Mesenchymal stem cell (in vitro differentiated cells and primary cell): ENCODE measurements at regions not wholly inside any gene's neighbourhood (a gene's known extent, or its start where the extent isn't known, plus 50 kb on each side); places are given as distances from the start of the nearest gene placed in this dataset.
"Not testable (repeated sequence)": the region's sequence is repeated elsewhere in the genome, so short reads cannot be mapped to it uniquely, and the experiment has no call there.

Experiments used
- DNase-seq: peaks from one replicate; pipeline ENCODE4 v3.0.0-alpha.2; 2013
- H2AFZ ChIP-seq: one replicate; pipeline ENCODE4 v1.6.1; 2013; ENCODE audit warnings: low read depth, mild to moderate bottlenecking, control low read depth, inconsistent platforms, low read length, moderate library complexity
- H2AK5ac ChIP-seq: 2 replicates; pipeline ENCODE4 v1.6.1; 2013; ENCODE audit warnings: low read length, moderate library complexity, mild to moderate bottlenecking, inconsistent platforms; ENCODE audit not compliant: severe bottlenecking
- H2BK120ac ChIP-seq: one replicate; pipeline ENCODE4 v1.6.1; 2013; ENCODE audit warnings: low read depth, mild to moderate bottlenecking, inconsistent platforms, low read length, moderate library complexity
- H2BK12ac ChIP-seq, 2 experiments: one replicate each; pipeline ENCODE4 v1.6.1; 2013; ENCODE audit warnings: inconsistent platforms in 2 of 2, low read length in 2 of 2, mild to moderate bottlenecking in 2 of 2, moderate library complexity in 2 of 2, control low read depth in 1 of 2
- H2BK15ac ChIP-seq: one replicate; pipeline ENCODE4 v1.6.1; 2013; ENCODE audit warnings: mild to moderate bottlenecking, low read depth, inconsistent platforms; ENCODE audit not compliant: poor library complexity, severe bottlenecking
- H2BK5ac ChIP-seq: 2 replicates; pipeline ENCODE4 v1.6.1; 2013; ENCODE audit warnings: low read depth, mild to moderate bottlenecking, low read length, control low read depth, inconsistent platforms; ENCODE audit not compliant: poor library complexity, severe bottlenecking
- H3K14ac ChIP-seq, 2 experiments: one replicate each; pipeline ENCODE4 v1.6.1; 2013; ENCODE audit warnings: inconsistent platforms in 2 of 2, low read length in 2 of 2, control low read depth in 1 of 2, mild to moderate bottlenecking in 1 of 2, moderate library complexity in 1 of 2
- H3K18ac ChIP-seq, 2 experiments: one replicate each; pipeline ENCODE4 v1.6.1; 2013; ENCODE audit warnings: inconsistent platforms in 2 of 2, low read length in 2 of 2, control low read depth in 1 of 2, low read depth in 1 of 2, mild to moderate bottlenecking in 1 of 2
- H3K23ac ChIP-seq, 2 experiments: one replicate each; pipeline ENCODE4 v1.6.1; 2013; ENCODE audit warnings: inconsistent platforms in 2 of 2, low read length in 2 of 2, mild to moderate bottlenecking in 2 of 2, moderate library complexity in 2 of 2, control low read depth in 1 of 2
- H3K27ac ChIP-seq: 2 replicates; pipeline ENCODE4 v1.5.1; 2013; ENCODE audit warnings: mild to moderate bottlenecking, moderate library complexity, low read length, control low read depth, inconsistent platforms; ENCODE audit not compliant: poor library complexity, severe bottlenecking
- H3K27me3 ChIP-seq, 2 experiments: 2 replicates each; pipeline versions ENCODE4 v1.6.1 to v1.7.0; 2013; ENCODE audit warnings: low read length in 2 of 2, mild to moderate bottlenecking in 2 of 2, moderate library complexity in 2 of 2, control low read depth in 1 of 2, inconsistent platforms in 1 of 2; ENCODE audit not compliant: control insufficient read depth in 1 of 2, insufficient read depth in 1 of 2
- H3K36me3 ChIP-seq, 2 experiments: 2 replicates each; pipeline versions ENCODE4 v1.6.1 to v1.7.0; 2013; ENCODE audit warnings: low read length in 2 of 2, control low read depth in 1 of 2, inconsistent platforms in 1 of 2, low read depth in 1 of 2, mild to moderate bottlenecking in 1 of 2; ENCODE audit not compliant: insufficient read depth in 2 of 2, control insufficient read depth in 1 of 2
- H3K4ac ChIP-seq, 2 experiments: one replicate each; pipeline ENCODE4 v1.6.1; 2013; ENCODE audit warnings: inconsistent platforms in 2 of 2, low read length in 2 of 2, mild to moderate bottlenecking in 2 of 2, moderate library complexity in 2 of 2, control low read depth in 1 of 2, low read depth in 1 of 2
- H3K4me1 ChIP-seq: 2 replicates; pipeline ENCODE4 v1.6.1; 2013; ENCODE audit warnings: low read depth, low read length, control low read depth; ENCODE audit not compliant: control insufficient read depth, insufficient read depth
- H3K4me2 ChIP-seq: 2 replicates; pipeline ENCODE4 v1.6.1; 2013; ENCODE audit warnings: low read length, mild to moderate bottlenecking, inconsistent platforms; ENCODE audit not compliant: poor library complexity, severe bottlenecking
- H3K4me3 ChIP-seq, 2 experiments: 2 replicates each; pipeline versions ENCODE4 v1.5.1 to v1.7.0; 2013; ENCODE audit warnings: low read length in 2 of 2, mild to moderate bottlenecking in 2 of 2, control low read depth in 1 of 2, low read depth in 1 of 2; ENCODE audit not compliant: insufficient read depth in 1 of 2
- H3K79me1 ChIP-seq: replicated peaks from 2 replicates; pipeline ENCODE4 v1.6.1; 2013; ENCODE audit warnings: mild to moderate bottlenecking, control low read depth, low read length, inconsistent platforms; ENCODE audit not compliant: poor library complexity, severe bottlenecking
- H3K9ac ChIP-seq: 2 replicates; pipeline ENCODE4 v1.7.0; 2013; ENCODE audit warnings: mild to moderate bottlenecking, low read length, moderate library complexity
- H3K9me3 ChIP-seq: 2 replicates; pipeline ENCODE4 v1.7.0; 2013; ENCODE audit warnings: mild to moderate bottlenecking, low read length; ENCODE audit not compliant: control insufficient read depth
- H4K8ac ChIP-seq: one replicate; pipeline ENCODE4 v1.6.1; 2013; ENCODE audit warnings: inconsistent platforms, mild to moderate bottlenecking, low read length, moderate library complexity
- H4K91ac ChIP-seq: one replicate; pipeline ENCODE4 v1.6.1; 2013; ENCODE audit warnings: mild to moderate bottlenecking, low read length, inconsistent platforms
- WGBS: methylation state at CpG from one replicate; pipeline ENCODE4 v1.1.7; 2013; ENCODE audit warnings: mixed read lengths; 5-methylcytosine and 5-hydroxymethylcytosine counted together

GRCh38 chr5:142399891-142400290 lies 75.1 kb upstream of the SPRY4 start:
- Histone ChIP-seq H3K4me3 (no peak overlapping the region), H2BK15ac (no peak overlapping the region), H3K36me3 (peaks cover 3 to 21% of the 10 kb centered on the region in 2 experiments), H3K4ac (no peak overlapping the region), H3K79me1 (no peaks in the 10 kb centered on the region), H3K9ac (no peak overlapping the region), H3K18ac (no peak overlapping the region), H3K4me2 (no peak overlapping the region), H3K27ac (no peak overlapping the region), H2AFZ (no peak overlapping the region), H2BK120ac (no peak overlapping the region), H2BK12ac (peak overlapping the region in 1 of 2 experiments; percentile 4), H3K27me3 (no peaks in the 10 kb centered on the region), H3K14ac (no peak overlapping the region), H3K9me3 (peaks cover 12% of the 10 kb centered on the region), H2AK5ac (no peak overlapping the region), H3K23ac (no peak overlapping the region), H3K4me1 (no peaks in the 10 kb centered on the region), H4K8ac (no peak overlapping the region), H4K91ac (no peak overlapping the region), H2BK5ac (no peak overlapping the region)
- no peak for DNase-seq
- WGBS: 85% methylated on average over 2 of the region's 2 CpGs

GRCh38 chr5:142398730-142399055 lies 73.9 kb upstream of the SPRY4 start:
- Histone ChIP-seq H3K23ac (no peak overlapping the region), H2BK12ac (no peak overlapping the region), H2BK15ac (no peak overlapping the region), H3K4me1 (no peaks in the 10 kb centered on the region), H4K91ac (no peak overlapping the region), H3K79me1 (no peaks in the 10 kb centered on the region), H2BK5ac (no peak overlapping the region), H3K4ac (no peak overlapping the region), H3K9me3 (peaks cover 12% of the 10 kb centered on the region), H3K27me3 (no peaks in the 10 kb centered on the region), H4K8ac (no peak overlapping the region), H3K4me3 (no peak overlapping the region), H2AFZ (no peak overlapping the region), H3K14ac (no peak overlapping the region), H2BK120ac (no peak overlapping the region), H3K18ac (no peak overlapping the region), H3K9ac (no peak overlapping the region), H2AK5ac (no peak overlapping the region), H3K36me3 (peaks cover 3 to 26% of the 10 kb centered on the region in 2 experiments), H3K4me2 (no peak overlapping the region), H3K27ac (no peak overlapping the region)
- 51% methylated on average over 3 of the region's 3 CpGs for WGBS
- DNase-seq: no peak

- not testable (repeated sequence) for H2BK12ac ChIP-seq, DNase-seq, H4K91ac ChIP-seq, H2AFZ ChIP-seq, H2AK5ac ChIP-seq, H2BK5ac ChIP-seq, H4K8ac ChIP-seq, H3K4me2 ChIP-seq, H3K9ac ChIP-seq, H2BK15ac ChIP-seq, H3K4me3 ChIP-seq, H3K23ac ChIP-seq, H3K27ac ChIP-seq, H3K14ac ChIP-seq, H3K18ac ChIP-seq, H3K79me1 ChIP-seq, H3K4ac ChIP-seq, H3K27me3 ChIP-seq, H3K4me1 ChIP-seq
- H3K36me3 ChIP-seq: peaks cover 3 to 27% of the 10 kb centered on the region in 2 experiments
- WGBS: 94% methylated on average over 13 of the region's 13 CpGs
- peak overlapping the region; percentile 9 for H2BK120ac ChIP-seq
- H3K9me3 ChIP-seq: peaks cover 12% of the 10 kb centered on the region
These were observed 73.3 kb upstream of the SPRY4 start for GRCh38 chr5:142398011-142398729.

GRCh38 chr5:142397178-142397577 lies 72.4 kb upstream of the SPRY4 start:
- no peak for DNase-seq
- H3K27ac ChIP-seq: no peak overlapping the region
- H3K27me3 ChIP-seq: no peaks in the 10 kb centered on the region
- H2AK5ac ChIP-seq: no peak overlapping the region
- no peak overlapping the region for H2BK5ac ChIP-seq
- 91% methylated on average over 3 of the region's 3 CpGs for WGBS
- no peaks in the 10 kb centered on the region for H3K4me1 ChIP-seq
- H3K4me3 ChIP-seq: no peak overlapping the region
- peaks cover 3 to 29% of the 10 kb centered on the region in 2 experiments for H3K36me3 ChIP-seq
- no peak overlapping the region for H2BK12ac ChIP-seq
- H3K9ac ChIP-seq: no peak overlapping the region
- H2AFZ ChIP-seq: no peak overlapping the region
- peaks cover 12% of the 10 kb centered on the region for H3K9me3 ChIP-seq
- H2BK15ac ChIP-seq: no peak overlapping the region
- no peak overlapping the region for H3K18ac ChIP-seq
- no peak overlapping the region for H3K23ac ChIP-seq
- H4K8ac ChIP-seq: no peak overlapping the region
- H3K79me1 ChIP-seq: no peaks in the 10 kb centered on the region
- no peak overlapping the region for H4K91ac ChIP-seq
- no peak overlapping the region for H2BK120ac ChIP-seq
- no peak overlapping the region for H3K14ac ChIP-seq
- H3K4ac ChIP-seq: no peak overlapping the region
- H3K4me2 ChIP-seq: no peak overlapping the region
